ENCODE measurements at regions not wholly inside any gene's neighbourhood (a gene's known extent, or its start where the extent isn't known, plus 50 kb on each side); places are given as distances from the start of the nearest gene placed in this dataset.

- no peak overlapping the region for H3K4me2 ChIP-seq
- no TSS peak for BruUV-seq (replicated peaks)
- POLR2A ChIA-PET (ENCODE audit: unreplicated experiment): no interaction called here
These were observed 261.4 kb upstream of the JARID2 start for GRCh38 chr6:14984519-14984853.

GRCh38 chr6:14985366-14985765, 260.5 kb upstream of the JARID2 start:
- Histone ChIP-seq H3K27me3 (ENCODE audit: insufficient read depth, low read depth) (no peaks in the 10 kb centered on the region), H3F3A (ENCODE audit: insufficient read depth, low read depth) (no peaks in the 10 kb centered on the region), H2AFZ (no peak overlapping the region), H3K4me1 (replicated peaks; ENCODE audit: insufficient read depth) (peaks cover 15% of the 10 kb centered on the region; the same call in 1 of the 2 replicates), H3K4me2 (no peak overlapping the region), H3K79me2 (ENCODE audit: low read depth) (no peaks in the 10 kb centered on the region), H4K20me1 (ENCODE audit: insufficient read depth) (no peaks in the 10 kb centered on the region), H3K9me2 (ENCODE audit: insufficient read depth) (no peaks in the 10 kb centered on the region), H3K27ac (no peak overlapping the region), H3K4me3 (no peak overlapping the region), H3K36me3 (ENCODE audit: low read depth) (no peaks in the 10 kb centered on the region), H3K9me3 (ENCODE audit: insufficient read depth, low read depth) (no peaks in the 10 kb centered on the region)
- DNase-seq: no peak
- intact Hi-C loops (cut with micrococcal nuclease; ENCODE audit: unreplicated experiment): no loop called here
- no TSS peak for BruUV-seq (replicated peaks)
- POLR2A ChIA-PET (ENCODE audit: unreplicated experiment): no interaction called here
- TF ChIP-seq CTCF (conservative IDR thresholded peaks at IDR 0.05) (no peak), EZH2 (IDR thresholded peaks at IDR 0.05; ENCODE audit: low read depth) (no peak)
- CTCF ChIA-PET: no interaction called here

More at GRCh38 chr6:14984519-14984853, 261.4 kb upstream of the JARID2 start:
- Histone ChIP-seq H3K27me3 (ENCODE audit: insufficient read depth, low read depth) (no peaks in the 10 kb centered on the region), H3K36me3 (ENCODE audit: low read depth) (no peaks in the 10 kb centered on the region), H3K4me3 (no peak overlapping the region), H3K79me2 (ENCODE audit: low read depth) (no peaks in the 10 kb centered on the region), H3K9me2 (ENCODE audit: insufficient read depth) (no peaks in the 10 kb centered on the region), H3F3A (ENCODE audit: insufficient read depth, low read depth) (no peaks in the 10 kb centered on the region), H2AFZ (no peak overlapping the region), H4K20me1 (ENCODE audit: insufficient read depth) (no peaks in the 10 kb centered on the region), H3K27ac (no peak overlapping the region), H3K4me1 (replicated peaks; ENCODE audit: insufficient read depth) (peaks cover 15% of the 10 kb centered on the region; the same call in 1 of the 2 replicates), H3K9me3 (ENCODE audit: insufficient read depth, low read depth) (no peaks in the 10 kb centered on the region)
- peak in 1 of 2 experiments; percentile 6 for DNase-seq
- intact Hi-C loops (cut with micrococcal nuclease; ENCODE audit: unreplicated experiment): loop anchor here (5.0 kb wide), 1 partner anchor 263 kb away; the partner anchor contains the start of gene JARID2
- TF ChIP-seq EZH2 (IDR thresholded peaks at IDR 0.05; ENCODE audit: low read depth) (no peak), CTCF (conservative IDR thresholded peaks at IDR 0.05) (no peak)
- CTCF ChIA-PET: no interaction called here

GRCh38 chr6:14986370-14986769, 259.5 kb upstream of the JARID2 start:
- intact Hi-C loops (cut with micrococcal nuclease; ENCODE audit: unreplicated experiment): no loop called here
- ChIA-PET CTCF (no interaction called here), POLR2A (ENCODE audit: unreplicated experiment) (no interaction called here)
- Histone ChIP-seq H3K27ac (no peak overlapping the region), H3F3A (ENCODE audit: insufficient read depth, low read depth) (no peaks in the 10 kb centered on the region), H3K27me3 (ENCODE audit: insufficient read depth, low read depth) (no peaks in the 10 kb centered on the region), H3K4me2 (no peak overlapping the region), H3K4me1 (replicated peaks; ENCODE audit: insufficient read depth) (peaks cover 15% of the 10 kb centered on the region; the same call in 1 of the 2 replicates), H3K79me2 (ENCODE audit: low read depth) (no peaks in the 10 kb centered on the region), H3K9me2 (ENCODE audit: insufficient read depth) (no peaks in the 10 kb centered on the region), H3K36me3 (ENCODE audit: low read depth) (no peaks in the 10 kb centered on the region), H2AFZ (no peak overlapping the region), H3K4me3 (no peak overlapping the region), H3K9me3 (ENCODE audit: insufficient read depth, low read depth) (no peaks in the 10 kb centered on the region), H4K20me1 (ENCODE audit: insufficient read depth) (no peaks in the 10 kb centered on the region)
- TF ChIP-seq EZH2 (IDR thresholded peaks at IDR 0.05; ENCODE audit: low read depth) (no peak), CTCF (conservative IDR thresholded peaks at IDR 0.05) (no peak)
- no peak for DNase-seq
- no TSS peak for BruUV-seq (replicated peaks)
